ENCODE measurements at regions not wholly inside any gene's neighbourhood (a gene's known extent, or its start where the extent isn't known, plus 50 kb on each side); places are given as distances from the start of the nearest gene placed in this dataset.

DNA sequence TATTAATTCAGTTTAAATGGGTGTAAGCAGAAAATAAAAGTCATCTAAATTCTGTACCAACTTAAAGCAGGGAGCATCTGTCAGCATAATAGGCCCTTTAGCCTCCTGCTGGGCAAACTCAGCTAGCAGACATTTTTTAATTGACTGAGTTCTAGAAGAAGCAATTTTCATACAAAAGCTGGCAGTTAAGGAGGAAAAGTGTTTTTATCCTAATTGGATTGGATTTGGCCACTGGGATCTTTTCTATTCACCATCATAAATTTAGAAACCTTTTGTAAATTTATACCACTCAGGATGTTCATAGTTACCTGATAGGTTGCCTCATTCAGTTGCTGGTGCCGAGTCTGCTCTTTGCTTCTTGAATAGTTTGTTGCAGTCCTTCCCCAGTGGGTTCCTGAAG lies 262.7 kb upstream of the FSIP2 start:
- no peak for DNase-seq (ENCODE audit: low spot score)
- Histone ChIP-seq H3K27ac (no peak overlapping the region), H3K4me3 (no peak overlapping the region), H3K36me3 (no peaks in the 10 kb centered on the region), H3K4me1 (replicated peaks) (no peaks in the 10 kb centered on the region), H3K9me3 (no peaks in the 10 kb centered on the region), H3K27me3 (replicated peaks; ENCODE audit: insufficient read depth) (no peaks in the 10 kb centered on the region)
- 50% methylated on average over 1 of the region's 1 CpG for WGBS
- TF ChIP-seq CTCF (IDR thresholded peaks at IDR 0.05) (no peak), POLR2AphosphoS5 (IDR thresholded peaks at IDR 0.05) (no peak), POLR2A (IDR thresholded peaks at IDR 0.05) (no peak)
- intact Hi-C loops (cut with DNase I), result no loop called here

- intact Hi-C loops (cut with DNase I), result no loop called here
- H3K27ac ChIP-seq, result no peak overlapping the region
- WGBS, result 87% methylated on average over 2 of the region's 2 CpGs
- no peaks in the 10 kb centered on the region for H3K9me3 ChIP-seq
- TF ChIP-seq POLR2AphosphoS5 (IDR thresholded peaks at IDR 0.05) (no peak), POLR2A (IDR thresholded peaks at IDR 0.05) (no peak), CTCF (IDR thresholded peaks at IDR 0.05) (no peak)
- no peak overlapping the region for H3K4me3 ChIP-seq
- no peaks in the 10 kb centered on the region for H3K27me3 ChIP-seq (replicated peaks; ENCODE audit: insufficient read depth)
- no peaks in the 10 kb centered on the region for H3K36me3 ChIP-seq
- no peak for DNase-seq (ENCODE audit: low spot score)
- no peaks in the 10 kb centered on the region for H3K4me1 ChIP-seq (replicated peaks)
Observed at GRCh38 chr2:185477452-185477851, 261.2 kb upstream of the FSIP2 start.

DNA sequence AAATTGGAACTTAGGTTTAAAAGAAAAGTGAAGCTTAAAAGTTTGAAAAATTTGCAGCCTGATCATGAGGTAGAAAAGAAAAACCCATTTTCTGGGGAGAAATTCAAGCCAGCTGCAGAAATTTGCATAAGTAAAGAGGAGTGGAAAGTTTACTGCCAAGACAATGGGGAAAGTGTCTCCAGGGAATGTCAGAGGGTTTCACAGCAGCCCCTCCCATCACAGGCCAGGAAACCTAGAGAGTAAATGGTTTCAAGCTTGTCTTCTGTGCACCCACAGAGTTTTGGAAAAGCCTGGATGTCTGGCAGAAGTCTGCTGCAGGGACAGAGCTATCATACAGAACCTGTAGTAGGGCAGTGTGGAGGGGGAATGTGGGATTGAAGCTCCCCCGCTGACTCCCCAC lies 254.0 kb upstream of the FSIP2 start:
- 88% methylated on average over 1 of the region's 1 CpG for whole genome bisulfite sequencing
- TF ChIP-seq POLR2A (IDR thresholded peaks at IDR 0.05), result no peak
- TF ChIP-seq POLR2AphosphoS5 (IDR thresholded peaks at IDR 0.05), result no peak
- TF ChIP-seq CTCF (IDR thresholded peaks at IDR 0.05), result no peak
- H3K9me3 ChIP-seq, result no peaks in the 10 kb centered on the region
- no peaks in the 10 kb centered on the region for H3K36me3 ChIP-seq
- H3K4me1 ChIP-seq (replicated peaks), result no peaks in the 10 kb centered on the region
- H3K27ac ChIP-seq, result no peak overlapping the region
- intact Hi-C loops (cut with DNase I), result no loop called here
- H3K27me3 ChIP-seq (replicated peaks; ENCODE audit: insufficient read depth), result no peaks in the 10 kb centered on the region
- no peak for DNase-seq (ENCODE audit: low spot score)
- H3K4me3 ChIP-seq, result no peak overlapping the region

GRCh38 chr2:185502351-185502750 lies 236.3 kb upstream of the FSIP2 start:
- 33% methylated on average over 1 of the region's 1 CpG for whole genome bisulfite sequencing
- no peak for DNase-seq (ENCODE audit: low spot score)
- H3K9me3 ChIP-seq, result no peaks in the 10 kb centered on the region
- no peaks in the 10 kb centered on the region for H3K27me3 ChIP-seq (replicated peaks; ENCODE audit: insufficient read depth)
- TF ChIP-seq POLR2AphosphoS5 (IDR thresholded peaks at IDR 0.05) (no peak), POLR2A (IDR thresholded peaks at IDR 0.05) (no peak), CTCF (IDR thresholded peaks at IDR 0.05) (no peak)
- H3K36me3 ChIP-seq, result no peaks in the 10 kb centered on the region
- intact Hi-C loops (cut with DNase I), result no loop called here
- H3K27ac ChIP-seq, result no peak overlapping the region
- no peak overlapping the region for H3K4me3 ChIP-seq
- H3K4me1 ChIP-seq (replicated peaks), result no peaks in the 10 kb centered on the region

GRCh38 chr2:185507719-185508118 lies 230.9 kb upstream of the FSIP2 start:
- TF ChIP-seq POLR2AphosphoS5 (IDR thresholded peaks at IDR 0.05) (no peak), CTCF (IDR thresholded peaks at IDR 0.05) (no peak), POLR2A (IDR thresholded peaks at IDR 0.05) (no peak)
- H3K27me3 ChIP-seq (replicated peaks; ENCODE audit: insufficient read depth), result no peaks in the 10 kb centered on the region
- DNase-seq (ENCODE audit: low spot score), result no peak
- H3K9me3 ChIP-seq, result no peaks in the 10 kb centered on the region
- intact Hi-C loops (cut with DNase I), result no loop called here
- WGBS, result 50% methylated on average over 4 of the region's 4 CpGs
- no peak overlapping the region for H3K4me3 ChIP-seq
- no peaks in the 10 kb centered on the region for H3K36me3 ChIP-seq
- no peak overlapping the region for H3K27ac ChIP-seq
- H3K4me1 ChIP-seq (replicated peaks), result no peaks in the 10 kb centered on the region

All from prostate gland (tissue), 2 donors.